ENCODE measurements at regions not wholly inside any gene's neighbourhood (a gene's known extent, or its start where the extent isn't known, plus 50 kb on each side); places are given as distances from the start of the nearest gene placed in this dataset.
A peak's percentile ranks its signal among the peaks of the same experiment; 100 is the strongest.

- no peak for FAIRE-seq
- 0 out of 2 replicates have a peak overlapping the region, but pooled peaks have one; percentile 53 for H2BK15ac ChIP-seq (ENCODE audit: low read length)
- no peaks in the 10 kb centered on the region for H3K9me3 ChIP-seq (ENCODE audit: insufficient read depth in 2 of 2, low read depth in 1 of 2, low read length in 1 of 2)
- 91% methylated on average over 4 of the region's 4 CpGs; no CpG with 5 or more reads in 1 of the 2 experiments for WGBS, 2 experiments (ENCODE audit: extremely low coverage in 1 of 2, insufficient coverage in 1 of 2, insufficient read length in 1 of 2, insufficient replicate concordance in 2 of 2, low coverage in 1 of 2, low lambda C conversion rate in 2 of 2, missing lambda C conversion rate in 1 of 2)
- H4K20me1 ChIP-seq (replicated peaks in 1 of 2; ENCODE audit: control insufficient read depth in 1 of 2, insufficient read depth in 2 of 2, low read length in 2 of 2), result no peaks in the 10 kb centered on the region
- H3K4me2 ChIP-seq (ENCODE audit: insufficient read depth in 1 of 2, low read depth in 2 of 2, low read length in 2 of 2), result no peak overlapping the region
- H3K4ac ChIP-seq (replicated peaks; ENCODE audit: insufficient read length, low read depth, low read length), result no peak overlapping the region
- H3K18ac ChIP-seq (ENCODE audit: extremely low read depth, low read length), result no peak overlapping the region; the same call in none of the 2 replicates
- H2AFZ ChIP-seq (ENCODE audit: low read length), result no peak overlapping the region
- H3K79me2 ChIP-seq (ENCODE audit: control insufficient read depth in 1 of 2, insufficient read depth in 2 of 2, low read length in 2 of 2), result no peaks in the 10 kb centered on the region
- no peaks in the 10 kb centered on the region for H3K23me2 ChIP-seq (ENCODE audit: low read depth, low read length)
- CTCF ChIA-PET (ENCODE audit: partially characterized antibody), result interaction anchor here (1.1 to 1.3 kb wide), 3 partner anchors 8 to 917 kb away, joined by 3 to 5 read pairs (median 3); no protein-coding TSS in a partner anchor
- no peak for DNase-seq (ENCODE audit: low read depth in 1 of 2, low spot score in 2 of 2)
- no peaks in the 10 kb centered on the region for H3K36me3 ChIP-seq (ENCODE audit: control insufficient read depth in 2 of 4, insufficient read depth in 4 of 4, low read length in 3 of 4)
- no peak overlapping the region for H3K56ac ChIP-seq (replicated peaks; ENCODE audit: insufficient read length, low read depth, low read length)
- POLR2A ChIA-PET (ENCODE audit: partially characterized antibody), result interaction anchor here (1.1 kb wide), 1 partner anchor 590 kb away, joined by 4 read pairs; the partner anchor contains the start of gene BCL2L11
- no peak overlapping the region for H3K23ac ChIP-seq (ENCODE audit: insufficient read length)
- no peak overlapping the region for H3K4me3 ChIP-seq (ENCODE audit: extremely low read depth in 1 of 4, insufficient read depth in 2 of 4, low read depth in 3 of 4, low read length in 4 of 4)
- peaks cover 1 to 14% (median 8%) of the 10 kb centered on the region in 4 experiments; a peak in 6 of 7 replicates for H3K4me1 ChIP-seq (replicated peaks in 1 of 4; ENCODE audit: control insufficient read depth in 3 of 4, insufficient read depth in 4 of 4, low read length in 3 of 4)
- H4K91ac ChIP-seq (replicated peaks; ENCODE audit: insufficient read length, low read length), result no peak overlapping the region
- H4K5ac ChIP-seq (ENCODE audit: insufficient read length, low read depth, low read length), result no peak overlapping the region
- no peaks in the 10 kb centered on the region; a peak in 1 of 7 replicates for H3K27me3 ChIP-seq (replicated peaks in 1 of 4; ENCODE audit: control insufficient read depth in 3 of 4, extremely low read depth in 1 of 4, insufficient read depth in 3 of 4, low read length in 3 of 4)
- H3K9ac ChIP-seq (replicated peaks in 1 of 4; ENCODE audit: extremely low read depth in 1 of 4, low read depth in 3 of 4, low read length in 3 of 4), result no peak overlapping the region
- no peak overlapping the region for H2BK120ac ChIP-seq (replicated peaks; ENCODE audit: low read depth, low read length)
- no peak overlapping the region for H2BK12ac ChIP-seq (ENCODE audit: low read depth, low read length)
- peak overlapping the region; percentile 55; the same call in 1 of the 2 replicates for H2BK20ac ChIP-seq (ENCODE audit: low read length)
- no peak overlapping the region for H4K8ac ChIP-seq (ENCODE audit: extremely low read depth, insufficient read depth, low read length)
- peak overlapping the region; percentile 25; the same call in 1 of the 2 replicates for H2AK5ac ChIP-seq (ENCODE audit: low read depth, low read length)
- peak overlapping the region; percentile 28; the same call in 1 of the 2 replicates for H2BK5ac ChIP-seq (ENCODE audit: low read depth, low read length)
- no peak overlapping the region for H3K14ac ChIP-seq (ENCODE audit: insufficient read length)
- H3K27ac ChIP-seq (ENCODE audit: low read depth, low read length), result no peak overlapping the region
- no peaks in the 10 kb centered on the region for H3K79me1 ChIP-seq (ENCODE audit: low read depth, low read length)
- TF ChIP-seq ATF3 (IDR thresholded peaks at IDR 0.05; ENCODE audit: insufficient read depth, low read depth, low read length) (no peak), CTCF (IDR thresholded peaks at IDR 0.05; ENCODE audit: control extremely low read depth in 1 of 3, insufficient read depth in 1 of 3, low read depth in 1 of 3, low read length in 3 of 3) (no peak), TAF7 (optimal IDR thresholded peaks at IDR 0.05; ENCODE audit: borderline replicate concordance, low read depth, low read length) (no peak), SP4 (IDR thresholded peaks at IDR 0.05; ENCODE audit: low read length) (no peak), ASH2L (IDR thresholded peaks at IDR 0.05; ENCODE audit: low read length) (no peak), USF2 (IDR thresholded peaks at IDR 0.05; ENCODE audit: low read length) (no peak), JUND (IDR thresholded peaks at IDR 0.05; ENCODE audit: low read length) (no peak), BACH1 (IDR thresholded peaks at IDR 0.05; ENCODE audit: low read length) (no peak), JUN (IDR thresholded peaks at IDR 0.05; ENCODE audit: low read depth, low read length) (no peak), TAF1 (IDR thresholded peaks at IDR 0.05; ENCODE audit: low read depth, low read length) (no peak)
Measured at GRCh38 chr2:111710613-111711012, 173.4 kb downstream of the ANAPC1 start.

All from H1 (cell line).